ENCODE measurements at regions not wholly inside any gene's neighbourhood (a gene's known extent, or its start where the extent isn't known, plus 50 kb on each side); places are given as distances from the start of the nearest gene placed in this dataset.

GRCh38 chr12:126171937-126172559, 1106.8 kb downstream of the AACS start:
- H3K4me3 ChIP-seq (ENCODE audit: low read depth, low read length), result no peak overlapping the region
- no peak for TF ChIP-seq CTCF (IDR thresholded peaks at IDR 0.05; ENCODE audit: borderline replicate concordance, insufficient read depth, low read depth, low read length)

GRCh38 chr12:126182619-126183236, 1117.5 kb downstream of the AACS start:
- TF ChIP-seq CTCF (IDR thresholded peaks at IDR 0.05; ENCODE audit: borderline replicate concordance, insufficient read depth, low read depth, low read length), result no peak
- H3K4me3 ChIP-seq (ENCODE audit: low read depth, low read length), result no peak overlapping the region

GRCh38 chr12:126185025-126185424, 1119.8 kb downstream of the AACS start:
- TF ChIP-seq CTCF (IDR thresholded peaks at IDR 0.05; ENCODE audit: borderline replicate concordance, insufficient read depth, low read depth, low read length), result no peak
- no peak overlapping the region for H3K4me3 ChIP-seq (ENCODE audit: low read depth, low read length)

- TF ChIP-seq CTCF (IDR thresholded peaks at IDR 0.05; ENCODE audit: borderline replicate concordance, insufficient read depth, low read depth, low read length), result no peak
- H3K4me3 ChIP-seq (ENCODE audit: low read depth, low read length), result no peak overlapping the region
Measured at GRCh38 chr12:126189856-126190255, 1124.6 kb downstream of the AACS start.

- no peak for TF ChIP-seq CTCF (IDR thresholded peaks at IDR 0.05; ENCODE audit: borderline replicate concordance, insufficient read depth, low read depth, low read length)
- H3K4me3 ChIP-seq (ENCODE audit: low read depth, low read length), result no peak overlapping the region
Measured at GRCh38 chr12:126191031-126191891, 1126.0 kb downstream of the AACS start.

- no peak overlapping the region for H3K4me3 ChIP-seq (ENCODE audit: low read depth, low read length)
- TF ChIP-seq CTCF (IDR thresholded peaks at IDR 0.05; ENCODE audit: borderline replicate concordance, insufficient read depth, low read depth, low read length), result no peak
Measured at GRCh38 chr12:126191949-126192348, 1126.7 kb downstream of the AACS start.

Measured in GM12875 (cell line).